ENCODE measurements at regions not wholly inside any gene's neighbourhood (a gene's known extent, or its start where the extent isn't known, plus 50 kb on each side); places are given as distances from the start of the nearest gene placed in this dataset.

DNA sequence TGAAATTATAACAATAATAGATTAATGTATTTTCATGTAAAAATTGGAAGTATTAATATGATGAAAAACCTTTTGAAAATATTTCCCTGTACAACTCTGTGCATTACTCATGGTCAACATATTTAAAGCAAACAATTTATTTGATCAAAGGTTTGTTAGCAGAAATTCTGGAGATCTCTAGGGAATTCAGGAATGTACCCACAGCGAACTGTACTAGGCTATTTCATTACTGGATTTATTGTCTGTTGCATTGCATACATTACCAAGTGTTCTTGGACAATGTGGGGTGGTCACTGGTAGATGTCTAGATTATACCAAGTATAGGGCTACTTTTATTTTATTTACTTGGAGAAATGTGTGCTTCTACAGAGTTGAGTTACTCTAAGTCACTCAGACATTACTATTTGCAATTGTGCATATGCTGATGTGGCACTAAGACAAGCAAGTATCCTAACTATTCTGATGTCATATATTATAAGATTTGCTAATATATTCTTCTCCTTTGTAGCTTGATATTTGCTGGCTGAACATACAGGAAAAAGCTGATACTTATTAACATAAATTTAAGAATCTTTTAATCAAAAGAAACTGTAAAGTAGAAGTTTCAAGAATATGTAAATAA, 323.3 kb downstream of the CCER1 start:
- TF ChIP-seq POLR2A (IDR thresholded peaks at IDR 0.05) (no peak), POLR2AphosphoS5 (IDR thresholded peaks at IDR 0.05) (no peak), EP300 (IDR thresholded peaks at IDR 0.05; ENCODE audit: low read depth) (no peak)
- TF ChIP-seq, protein P1, sequence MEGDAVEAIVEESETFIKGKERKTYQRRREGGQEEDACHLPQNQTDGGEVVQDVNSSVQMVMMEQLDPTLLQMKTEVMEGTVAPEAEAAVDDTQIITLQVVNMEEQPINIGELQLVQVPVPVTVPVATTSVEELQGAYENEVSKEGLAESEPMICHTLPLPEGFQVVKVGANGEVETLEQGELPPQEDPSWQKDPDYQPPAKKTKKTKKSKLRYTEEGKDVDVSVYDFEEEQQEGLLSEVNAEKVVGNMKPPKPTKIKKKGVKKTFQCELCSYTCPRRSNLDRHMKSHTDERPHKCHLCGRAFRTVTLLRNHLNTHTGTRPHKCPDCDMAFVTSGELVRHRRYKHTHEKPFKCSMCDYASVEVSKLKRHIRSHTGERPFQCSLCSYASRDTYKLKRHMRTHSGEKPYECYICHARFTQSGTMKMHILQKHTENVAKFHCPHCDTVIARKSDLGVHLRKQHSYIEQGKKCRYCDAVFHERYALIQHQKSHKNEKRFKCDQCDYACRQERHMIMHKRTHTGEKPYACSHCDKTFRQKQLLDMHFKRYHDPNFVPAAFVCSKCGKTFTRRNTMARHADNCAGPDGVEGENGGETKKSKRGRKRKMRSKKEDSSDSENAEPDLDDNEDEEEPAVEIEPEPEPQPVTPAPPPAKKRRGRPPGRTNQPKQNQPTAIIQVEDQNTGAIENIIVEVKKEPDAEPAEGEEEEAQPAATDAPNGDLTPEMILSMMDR (IDR thresholded peaks at IDR 0.05): no peak

All from transverse colon (tissue), 4 donors.